HG02884 (cell line): ENCODE measurements at regions not wholly inside any gene's neighbourhood (a gene's known extent, or its start where the extent isn't known, plus 50 kb on each side); places are given as distances from the start of the nearest gene placed in this dataset.
"Not testable (repeated sequence)": the region's sequence is repeated elsewhere in the genome, so short reads cannot be mapped to it uniquely, and the experiment has no call there.

Experiments
- ATAC-seq: cut with Tn5 transposase; IDR thresholded peaks from one replicate; pipeline ENCODE4 v1.9.1; 2021; ENCODE audit warnings: mild to moderate bottlenecking, moderate library complexity; ENCODE audit not compliant: unreplicated experiment

- no peak for ATAC-seq
Observed at GRCh38 chr11:36779791-36780190, 181.8 kb upstream of the RAG2 start.

- ATAC-seq, result no peak
Observed at GRCh38 chr11:36777311-36777710, 179.3 kb upstream of the RAG2 start.

- ATAC-seq, result no peak
Observed at GRCh38 chr11:36775756-36776155, 177.7 kb upstream of the RAG2 start.

- no peak for ATAC-seq
Observed at GRCh38 chr11:36775130-36775529, 177.1 kb upstream of the RAG2 start.

GRCh38 chr11:36774603-36775002 lies 176.6 kb upstream of the RAG2 start:
- no peak for ATAC-seq

GRCh38 chr11:36763187-36763586 lies 165.2 kb upstream of the RAG2 start:
- peak; percentile 70 for ATAC-seq

- no peak for ATAC-seq
Observed at GRCh38 chr11:36757075-36757474, 159.0 kb upstream of the RAG2 start.

- no peak for ATAC-seq
Observed at GRCh38 chr11:36753960-36754359, 155.9 kb upstream of the RAG2 start.

- ATAC-seq, result no peak
Observed at GRCh38 chr11:36751996-36752395, 154.0 kb upstream of the RAG2 start.

GRCh38 chr11:36751335-36751781 lies 153.3 kb upstream of the RAG2 start:
- ATAC-seq, result no peak

- no peak for ATAC-seq
Observed at GRCh38 chr11:36750349-36750748, 152.3 kb upstream of the RAG2 start.

- no peak for ATAC-seq
Observed at GRCh38 chr11:36748836-36749235, 150.8 kb upstream of the RAG2 start.

- peak; percentile 72 for ATAC-seq
Observed at GRCh38 chr11:36746886-36747710, 149.1 kb upstream of the RAG2 start.

GRCh38 chr11:36744375-36745168 lies 146.5 kb upstream of the RAG2 start:
- ATAC-seq, result peak; percentile 21

GRCh38 chr11:36743039-36743438 lies 145.0 kb upstream of the RAG2 start:
- ATAC-seq, result peak; percentile 59

- no peak for ATAC-seq
Observed at GRCh38 chr11:36741515-36741914, 143.5 kb upstream of the RAG2 start.

- ATAC-seq, result no peak
Observed at GRCh38 chr11:36738292-36738861, 140.3 kb upstream of the RAG2 start.

GRCh38 chr11:36736103-36736502 lies 138.1 kb upstream of the RAG2 start:
- no peak for ATAC-seq

- not testable (repeated sequence) for ATAC-seq
Observed at GRCh38 chr11:36733721-36734120, 135.7 kb upstream of the RAG2 start.

GRCh38 chr11:36730761-36731160 lies 132.7 kb upstream of the RAG2 start:
- ATAC-seq, result no peak

- ATAC-seq, result no peak
Observed at GRCh38 chr11:36729825-36730224, 131.8 kb upstream of the RAG2 start.

GRCh38 chr11:36726420-36726819 lies 128.4 kb upstream of the RAG2 start:
- ATAC-seq, result no peak
